SK-N-SH (cell line): ENCODE measurements at regions not wholly inside any gene's neighbourhood (a gene's known extent, or its start where the extent isn't known, plus 50 kb on each side); places are given as distances from the start of the nearest gene placed in this dataset.

ENCODE experiments used
- CTCF ChIA-PET: fragments of 300-600, 350-600 bp; formaldehyde crosslinking; extraction: SDS; loops from one replicate; lab custom pipeline; 2021; lab: Yijun Ruan, JAX
- POLR2A ChIA-PET: fragments of 350-600 bp; sonication (Branson Sonifier 250); formaldehyde crosslinking; extraction: SDS; loops from one replicate; lab custom pipeline; 2020; ENCODE audit warnings: antibody characterized with exemption, inconsistent platforms; lab: Yijun Ruan, JAX
- DNase-seq: peaks from one replicate; pipeline ENCODE4 v3.0.0; 2012
- H2AFZ ChIP-seq: fragments of 200-600 bp; sonication (generic); 2 replicates; pipeline ENCODE4 v1.8.1; 2016; ENCODE audit warnings: antibody characterized with exemption, mild to moderate bottlenecking, low read depth
- H3F3A ChIP-seq: fragments of 200-600 bp; sonication (generic); replicated peaks from 2 replicates; pipeline ENCODE3; 2016; ENCODE audit warnings: antibody characterized with exemption, mild to moderate bottlenecking; ENCODE audit not compliant: insufficient read depth
- H3K27ac ChIP-seq, 2 experiments: fragments of 200-500 bp in 1 of 2; fragments of 200-600 bp in 1 of 2; sonication (Bioruptor generic) in 1 of 2; sonication (generic), shearing (Covaris generic) in 1 of 2; 2 replicates each; pipeline versions ENCODE4 v1.5.1 to v1.6.1; 2014 to 2016; ENCODE audit warnings: low read depth in 2 of 2, inconsistent platforms in 1 of 2, low read length in 1 of 2, mild to moderate bottlenecking in 1 of 2, mixed read lengths in 1 of 2
- H3K27me3 ChIP-seq: fragments of 200-600 bp; sonication (generic), shearing (Covaris generic); 2 replicates; pipeline ENCODE4 v1.6.1; 2016; ENCODE audit warnings: mixed run types; ENCODE audit not compliant: insufficient read depth
- H3K36me3 ChIP-seq, 2 experiments: fragments of 200-500 bp in 1 of 2; fragments of 200-600 bp in 1 of 2; sonication (Bioruptor generic) in 1 of 2; sonication (generic) in 1 of 2; replicated peaks in 1 of 2; 2 replicates each; pipeline versions ENCODE3 to v1.5.1; 2014 to 2016; ENCODE audit warnings: low read length in 1 of 2, mild to moderate bottlenecking in 1 of 2; ENCODE audit not compliant: insufficient read depth in 2 of 2, control insufficient read depth in 1 of 2
- H3K4me1 ChIP-seq, 2 experiments: fragments of 200-500 bp in 1 of 2; fragments of 200-600 bp in 1 of 2; sonication (Bioruptor generic) in 1 of 2; sonication (generic), shearing (Covaris generic) in 1 of 2; 2 replicates each; pipeline versions ENCODE4 v1.5.1 to v1.6.1; 2014 to 2016; ENCODE audit warnings: low read depth in 1 of 2, low read length in 1 of 2, mixed run types in 1 of 2; ENCODE audit not compliant: insufficient read depth in 2 of 2, control insufficient read depth in 1 of 2
- H3K4me2 ChIP-seq: fragments of 200-600 bp; sonication (generic), shearing (Covaris generic); 2 replicates; pipeline ENCODE4 v1.6.1; 2017; ENCODE audit warnings: mixed run types
- H3K4me3 ChIP-seq, 2 experiments: fragments of 200-500 bp in 1 of 2; fragments of 200-600 bp in 1 of 2; sonication (Bioruptor generic) in 1 of 2; sonication (generic), shearing (Covaris generic) in 1 of 2; 2 replicates each; pipeline versions ENCODE4 v1.5.1 to v1.8.1; 2014 to 2016; ENCODE audit warnings: low read depth in 2 of 2, inconsistent platforms in 1 of 2, low read length in 1 of 2, mild to moderate bottlenecking in 1 of 2, mixed read lengths in 1 of 2, moderate library complexity in 1 of 2
- H3K79me2 ChIP-seq: fragments of 200-600 bp; sonication (generic); 2 replicates; pipeline ENCODE4 v1.8.1; 2017; ENCODE audit warnings: mild to moderate bottlenecking; ENCODE audit not compliant: insufficient read depth
- H3K9ac ChIP-seq: fragments of 200-600 bp; sonication (generic); 2 replicates; pipeline ENCODE4 v1.6.1; 2017; ENCODE audit warnings: mixed run types
- H3K9me2 ChIP-seq: fragments of 200-600 bp; sonication (generic); 2 replicates; pipeline ENCODE4 v1.6.1; 2017; ENCODE audit warnings: mixed run types
- H3K9me3 ChIP-seq: fragments of 200-600 bp; sonication (generic); 2 replicates; pipeline ENCODE4 v1.6.1; 2017; ENCODE audit warnings: mixed run types, mild to moderate bottlenecking, moderate library complexity
- H4K20me1 ChIP-seq: fragments of 200-600 bp; sonication (generic); 2 replicates; pipeline ENCODE4 v1.6.1; 2017; ENCODE audit warnings: mild to moderate bottlenecking, mixed run types; ENCODE audit not compliant: insufficient read depth
- ELF1 ChIP-seq: IDR thresholded peaks from 2 replicates; pipeline ENCODE4 v1.4.0; 2012
- EP300 ChIP-seq, 2 experiments: IDR thresholded peaks; 2 replicates each; pipeline versions ENCODE4 v1.4.0 to v1.6.1; 2012; ENCODE audit warnings: borderline replicate concordance in 1 of 2, low read depth in 1 of 2, low read length in 1 of 2
- FOXJ3 ChIP-seq: sonication (generic); formaldehyde crosslinking; IDR thresholded peaks from 2 replicates; pipeline ENCODE4 v1.5.1; 2020; ENCODE audit warnings: mild to moderate bottlenecking, missing genetic modification reagents
- JUND ChIP-seq: IDR thresholded peaks from 2 replicates; pipeline ENCODE4 v1.4.0; 2012
- MXI1 ChIP-seq: IDR thresholded peaks from 2 replicates; pipeline ENCODE4 v1.6.1; 2012; ENCODE audit warnings: mild to moderate bottlenecking, low read depth, low read length, improper control_type of control experiment
- RAD21 ChIP-seq: IDR thresholded peaks from 2 replicates; pipeline ENCODE4 v1.6.1; 2012; ENCODE audit warnings: mild to moderate bottlenecking, low read length
- RCOR1 ChIP-seq: fragments of 150-350 bp; IDR thresholded peaks from 2 replicates; pipeline ENCODE4 v1.6.1; 2017; ENCODE audit warnings: antibody characterized with exemption, low read length
- RXRA ChIP-seq: IDR thresholded peaks from 2 replicates; pipeline ENCODE4 v1.4.0; 2012; ENCODE audit warnings: low read depth, mild to moderate bottlenecking, borderline replicate concordance
- SIN3A ChIP-seq: IDR thresholded peaks from 2 replicates; pipeline ENCODE4 v1.6.1; 2012; ENCODE audit warnings: low read depth, mild to moderate bottlenecking, low read length, moderate library complexity, borderline replicate concordance
- YY1 ChIP-seq: IDR thresholded peaks from 2 replicates; pipeline ENCODE4 v1.4.0; 2012; ENCODE audit warnings: low read depth, mild to moderate bottlenecking
- WGBS: methylation state at CpG from one replicate; pipeline ENCODE4 v1.1.6; 2017; ENCODE audit warnings: low lambda C conversion rate; 5-methylcytosine and 5-hydroxymethylcytosine counted together
- TF ChIP-seq, protein P1 (sequence below): fragments of 200-600 bp; sonication (generic); IDR thresholded peaks from 2 replicates; pipeline ENCODE4 v1.6.1; 2017; ENCODE audit warnings: antibody characterized with exemption, mild to moderate bottlenecking, moderate library complexity
- TF ChIP-seq, protein P2 (sequence below): IDR thresholded peaks from 2 replicates; pipeline ENCODE4; 2012
- TF ChIP-seq, protein P3 (sequence below): IDR thresholded peaks from 2 replicates; pipeline ENCODE4 v1.4.0; 2012; ENCODE audit warnings: low read depth, borderline replicate concordance
- TF ChIP-seq, protein P4 (sequence below): IDR thresholded peaks from 2 replicates; pipeline ENCODE4 v1.4.0; 2012; ENCODE audit warnings: low read depth, borderline replicate concordance

DNA sequence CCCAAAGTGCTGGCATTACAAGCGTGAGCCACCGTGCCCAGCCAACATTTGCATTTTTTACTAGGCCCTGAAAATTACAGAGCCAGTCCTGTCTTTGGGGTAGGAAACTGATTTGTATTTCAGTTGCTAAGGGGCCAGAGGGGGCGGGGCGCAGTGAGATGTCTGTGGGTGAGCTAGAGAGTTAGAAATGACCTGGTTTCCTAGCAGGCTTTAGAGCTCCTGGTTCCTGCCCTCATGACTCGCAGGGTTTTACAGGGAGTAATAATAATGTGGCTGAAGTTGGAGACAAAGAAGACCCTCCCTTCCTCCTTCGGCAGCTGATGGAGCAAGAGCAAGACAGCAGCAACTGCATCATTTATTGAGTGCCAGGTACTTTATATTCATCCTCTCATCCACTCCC lies 131.5 kb downstream of the TFAP2C start:
- WGBS, result 11% methylated on average over 6 of the region's 6 CpGs
- Histone ChIP-seq H3K4me2 (no peak overlapping the region), H3K9me2 (no peaks in the 10 kb centered on the region), H3K4me1 (no peaks in the 10 kb centered on the region), H3K4me3 (no peak overlapping the region), H3F3A (no peaks in the 10 kb centered on the region), H4K20me1 (no peaks in the 10 kb centered on the region), H2AFZ (no peak overlapping the region), H3K36me3 (no peaks in the 10 kb centered on the region), H3K79me2 (no peaks in the 10 kb centered on the region), H3K9me3 (no peaks in the 10 kb centered on the region), H3K27ac (no peak overlapping the region), H3K27me3 (peaks cover 15% of the 10 kb centered on the region), H3K9ac (no peak overlapping the region)
- TF ChIP-seq YY1, result no peak
- no peak for TF ChIP-seq SIN3A
- TF ChIP-seq ELF1, result no peak
- no peak for TF ChIP-seq RXRA
- TF ChIP-seq, protein P1, sequence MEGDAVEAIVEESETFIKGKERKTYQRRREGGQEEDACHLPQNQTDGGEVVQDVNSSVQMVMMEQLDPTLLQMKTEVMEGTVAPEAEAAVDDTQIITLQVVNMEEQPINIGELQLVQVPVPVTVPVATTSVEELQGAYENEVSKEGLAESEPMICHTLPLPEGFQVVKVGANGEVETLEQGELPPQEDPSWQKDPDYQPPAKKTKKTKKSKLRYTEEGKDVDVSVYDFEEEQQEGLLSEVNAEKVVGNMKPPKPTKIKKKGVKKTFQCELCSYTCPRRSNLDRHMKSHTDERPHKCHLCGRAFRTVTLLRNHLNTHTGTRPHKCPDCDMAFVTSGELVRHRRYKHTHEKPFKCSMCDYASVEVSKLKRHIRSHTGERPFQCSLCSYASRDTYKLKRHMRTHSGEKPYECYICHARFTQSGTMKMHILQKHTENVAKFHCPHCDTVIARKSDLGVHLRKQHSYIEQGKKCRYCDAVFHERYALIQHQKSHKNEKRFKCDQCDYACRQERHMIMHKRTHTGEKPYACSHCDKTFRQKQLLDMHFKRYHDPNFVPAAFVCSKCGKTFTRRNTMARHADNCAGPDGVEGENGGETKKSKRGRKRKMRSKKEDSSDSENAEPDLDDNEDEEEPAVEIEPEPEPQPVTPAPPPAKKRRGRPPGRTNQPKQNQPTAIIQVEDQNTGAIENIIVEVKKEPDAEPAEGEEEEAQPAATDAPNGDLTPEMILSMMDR, result no peak
- no peak for TF ChIP-seq RCOR1
- TF ChIP-seq FOXJ3 (CRISPR knock-in tag), result no peak
- TF ChIP-seq, protein P2, sequence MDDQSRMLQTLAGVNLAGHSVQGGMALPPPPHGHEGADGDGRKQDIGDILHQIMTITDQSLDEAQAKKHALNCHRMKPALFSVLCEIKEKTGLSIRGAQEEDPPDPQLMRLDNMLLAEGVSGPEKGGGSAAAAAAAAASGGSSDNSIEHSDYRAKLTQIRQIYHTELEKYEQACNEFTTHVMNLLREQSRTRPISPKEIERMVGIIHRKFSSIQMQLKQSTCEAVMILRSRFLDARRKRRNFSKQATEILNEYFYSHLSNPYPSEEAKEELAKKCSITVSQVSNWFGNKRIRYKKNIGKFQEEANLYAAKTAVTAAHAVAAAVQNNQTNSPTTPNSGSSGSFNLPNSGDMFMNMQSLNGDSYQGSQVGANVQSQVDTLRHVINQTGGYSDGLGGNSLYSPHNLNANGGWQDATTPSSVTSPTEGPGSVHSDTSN, result no peak
- TF ChIP-seq, protein P3, sequence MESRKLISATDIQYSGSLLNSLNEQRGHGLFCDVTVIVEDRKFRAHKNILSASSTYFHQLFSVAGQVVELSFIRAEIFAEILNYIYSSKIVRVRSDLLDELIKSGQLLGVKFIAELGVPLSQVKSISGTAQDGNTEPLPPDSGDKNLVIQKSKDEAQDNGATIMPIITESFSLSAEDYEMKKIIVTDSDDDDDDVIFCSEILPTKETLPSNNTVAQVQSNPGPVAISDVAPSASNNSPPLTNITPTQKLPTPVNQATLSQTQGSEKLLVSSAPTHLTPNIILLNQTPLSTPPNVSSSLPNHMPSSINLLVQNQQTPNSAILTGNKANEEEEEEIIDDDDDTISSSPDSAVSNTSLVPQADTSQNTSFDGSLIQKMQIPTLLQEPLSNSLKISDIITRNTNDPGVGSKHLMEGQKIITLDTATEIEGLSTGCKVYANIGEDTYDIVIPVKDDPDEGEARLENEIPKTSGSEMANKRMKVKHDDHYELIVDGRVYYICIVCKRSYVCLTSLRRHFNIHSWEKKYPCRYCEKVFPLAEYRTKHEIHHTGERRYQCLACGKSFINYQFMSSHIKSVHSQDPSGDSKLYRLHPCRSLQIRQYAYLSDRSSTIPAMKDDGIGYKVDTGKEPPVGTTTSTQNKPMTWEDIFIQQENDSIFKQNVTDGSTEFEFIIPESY, result no peak
- TF ChIP-seq, protein P4, sequence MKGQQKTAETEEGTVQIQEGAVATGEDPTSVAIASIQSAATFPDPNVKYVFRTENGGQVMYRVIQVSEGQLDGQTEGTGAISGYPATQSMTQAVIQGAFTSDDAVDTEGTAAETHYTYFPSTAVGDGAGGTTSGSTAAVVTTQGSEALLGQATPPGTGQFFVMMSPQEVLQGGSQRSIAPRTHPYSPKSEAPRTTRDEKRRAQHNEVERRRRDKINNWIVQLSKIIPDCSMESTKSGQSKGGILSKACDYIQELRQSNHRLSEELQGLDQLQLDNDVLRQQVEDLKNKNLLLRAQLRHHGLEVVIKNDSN, result no peak
- no peak for TF ChIP-seq EP300 (IDR thresholded peaks at IDR 0.05; ENCODE audit: borderline replicate concordance in 1 of 2, low read depth in 1 of 2, low read length in 1 of 2)
- TF ChIP-seq RAD21, result no peak
- no peak for TF ChIP-seq MXI1
- TF ChIP-seq JUND, result no peak
- CTCF ChIA-PET, result no interaction called here
- POLR2A ChIA-PET, result no interaction called here
- no peak for DNase-seq
